ENCODE measurements at regions not wholly inside any gene's neighbourhood (a gene's known extent, or its start where the extent isn't known, plus 50 kb on each side); places are given as distances from the start of the nearest gene placed in this dataset.

GRCh38 chrX:87924619-87925018, 407.0 kb downstream of the KLHL4 start:
- no peak for TF ChIP-seq CTCF (IDR thresholded peaks at IDR 0.05)
- TF ChIP-seq POLR2A (IDR thresholded peaks at IDR 0.05), result no peak

Data from lower leg skin (tissue), 3 donors.